OCI-LY7 (cell line): ENCODE measurements at regions not wholly inside any gene's neighbourhood (a gene's known extent, or its start where the extent isn't known, plus 50 kb on each side); places are given as distances from the start of the nearest gene placed in this dataset.

Source experiments
- BruUV-seq: library from RNA; stranded (reverse); fragments of 400-500 nt; replicated peaks from 2 replicates; lab custom pipeline; 2021; lab: Mats Ljungman, UMichigan
- CTCF ChIA-PET: fragments of 300-600 bp; sonication (Branson Sonifier 250); formaldehyde crosslinking; loops from one replicate; lab custom pipeline; 2022; ENCODE audit warnings: antibody characterized with exemption; ENCODE audit not compliant: unreplicated experiment; lab: Charles Lee
- POLR2A ChIA-PET: fragments of 300-600 bp; sonication (Branson Sonifier 250); formaldehyde crosslinking; loops from one replicate; lab custom pipeline; 2022; ENCODE audit warnings: antibody characterized with exemption; lab: Charles Lee
- DNase-seq: peaks from one replicate; pipeline ENCODE4 v3.0.0-alpha.2; 2015; ENCODE audit warnings: low spot score
- H2AFZ ChIP-seq: fragments of 200-600 bp; sonication (generic), shearing (Covaris generic); 2 replicates; pipeline ENCODE4 v1.6.1; 2014; ENCODE audit warnings: mild to moderate bottlenecking, antibody characterized with exemption, low read length, moderate library complexity
- H3K27ac ChIP-seq: fragments of 200-600 bp; sonication (generic); 2 replicates; pipeline ENCODE4 v1.5.1; 2014; ENCODE audit warnings: mixed run types, low read depth, mild to moderate bottlenecking, moderate library complexity, low read length, inconsistent platforms; ENCODE audit not compliant: poor library complexity, severe bottlenecking
- H3K36me3 ChIP-seq: fragments of 200-600 bp; sonication (generic); 2 replicates; pipeline ENCODE4 v1.6.1; 2014; ENCODE audit warnings: mild to moderate bottlenecking, antibody characterized with exemption, low read length, moderate library complexity, mixed read lengths; ENCODE audit not compliant: insufficient read depth
- H3K4me1 ChIP-seq: fragments of 200-600 bp; sonication (generic); 2 replicates; pipeline ENCODE4 v1.5.1; 2014; ENCODE audit warnings: mild to moderate bottlenecking, low read length; ENCODE audit not compliant: insufficient read depth, poor library complexity, severe bottlenecking
- H3K4me2 ChIP-seq: fragments of 200-600 bp; sonication (generic); 2 replicates; pipeline ENCODE4 v1.6.1; 2014; ENCODE audit warnings: mild to moderate bottlenecking, low read length
- H3K4me3 ChIP-seq: fragments of 200-600 bp; sonication (generic); 2 replicates; pipeline ENCODE4 v1.5.1; 2014; ENCODE audit warnings: mild to moderate bottlenecking, low read depth, low read length; ENCODE audit not compliant: poor library complexity, severe bottlenecking
- H3K79me2 ChIP-seq: fragments of 200-600 bp; sonication (generic); 2 replicates; pipeline ENCODE4 v1.6.1; 2016; ENCODE audit warnings: low read depth, mild to moderate bottlenecking, low read length, moderate library complexity, mixed read lengths; ENCODE audit not compliant: insufficient read depth
- H3K9me2 ChIP-seq: fragments of 200-600 bp; sonication (generic); 2 replicates; pipeline ENCODE4 v1.6.1; 2016; ENCODE audit warnings: mild to moderate bottlenecking, low read length, mixed read lengths; ENCODE audit not compliant: insufficient read depth
- H3K9me3 ChIP-seq: fragments of 200-600 bp; sonication (generic); 2 replicates; pipeline ENCODE4 v1.6.1; 2014; ENCODE audit warnings: mild to moderate bottlenecking, mixed run types, low read length, mixed read lengths
- H4K20me1 ChIP-seq: fragments of 200-600 bp; sonication (generic); 2 replicates; pipeline ENCODE4 v1.6.1; 2014; ENCODE audit warnings: mild to moderate bottlenecking, antibody characterized with exemption, low read length, moderate library complexity, mixed read lengths; ENCODE audit not compliant: insufficient read depth
- EZH2phosphoT487 ChIP-seq: fragments of 200-600 bp; sonication (generic); IDR thresholded peaks from 2 replicates; pipeline ENCODE4 v1.6.1; 2018; ENCODE audit warnings: low read depth, borderline replicate concordance, mild to moderate bottlenecking, mixed run types, antibody characterized with exemption, low read length, moderate library complexity, mixed read lengths
- intact Hi-C: fragments of 100-400 bp; cut with micrococcal nuclease; formaldehyde crosslinking; loops from one replicate; pipeline ENCODE4 v1.10.0; 2022; ENCODE audit not compliant: unreplicated experiment
- TF ChIP-seq, protein P1 (sequence below): fragments of 200-600 bp; sonication (generic); conservative IDR thresholded peaks from 2 replicates; pipeline ENCODE4 v1.5.1; 2014; ENCODE audit warnings: mild to moderate bottlenecking, antibody characterized with exemption, low read length, moderate library complexity, mixed read lengths

DNA sequence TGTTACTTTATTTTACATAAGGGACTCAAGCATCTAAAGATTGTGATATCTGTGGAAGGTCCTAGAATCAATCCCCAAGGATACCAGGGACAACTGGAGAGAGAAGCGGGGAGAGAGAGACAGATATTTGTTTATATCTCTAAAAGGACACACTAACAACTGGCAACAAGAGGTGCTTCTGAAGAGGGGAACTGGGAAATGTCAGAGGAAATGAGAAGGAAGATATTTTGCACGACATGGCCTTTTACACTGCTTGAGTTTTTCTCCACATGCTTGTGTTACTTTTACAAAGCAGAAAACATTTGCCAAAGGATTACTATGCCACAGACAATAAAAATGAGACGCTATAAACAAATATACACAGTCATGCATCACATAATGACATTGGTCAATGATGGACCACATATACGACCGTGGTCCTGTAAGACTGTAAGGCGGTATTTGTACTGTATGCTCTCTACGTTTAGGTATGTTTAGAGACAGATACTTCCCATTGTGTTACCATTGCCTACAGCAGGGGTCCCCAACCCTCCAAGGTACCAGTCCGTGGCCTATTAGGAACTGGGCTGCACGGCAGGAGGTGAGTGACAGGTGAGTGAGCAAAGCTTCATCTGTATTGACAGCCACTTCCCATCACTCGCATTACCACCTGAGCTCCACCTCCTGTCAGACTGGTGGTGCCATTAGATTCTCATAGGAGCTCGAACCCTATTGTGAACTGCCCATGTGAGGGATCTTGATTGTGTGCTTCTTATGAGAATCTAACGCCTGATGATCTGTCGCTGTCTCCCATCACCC, 64.6 kb upstream of the PTPN1 start:
- Histone ChIP-seq H3K27ac (no peak overlapping the region), H3K4me1 (peaks cover 10% of the 10 kb centered on the region), H3K9me2 (no peaks in the 10 kb centered on the region), H3K4me2 (no peak overlapping the region), H4K20me1 (no peaks in the 10 kb centered on the region), H3K79me2 (no peaks in the 10 kb centered on the region), H3K9me3 (no peaks in the 10 kb centered on the region), H2AFZ (no peak overlapping the region), H3K4me3 (no peak overlapping the region), H3K36me3 (no peaks in the 10 kb centered on the region)
- intact Hi-C loops, result no loop called here
- POLR2A ChIA-PET, result no interaction called here
- DNase-seq, result no peak
- CTCF ChIA-PET, result no interaction called here
- no TSS peak for BruUV-seq
- no peak for TF ChIP-seq EZH2phosphoT487
- TF ChIP-seq, protein P1, sequence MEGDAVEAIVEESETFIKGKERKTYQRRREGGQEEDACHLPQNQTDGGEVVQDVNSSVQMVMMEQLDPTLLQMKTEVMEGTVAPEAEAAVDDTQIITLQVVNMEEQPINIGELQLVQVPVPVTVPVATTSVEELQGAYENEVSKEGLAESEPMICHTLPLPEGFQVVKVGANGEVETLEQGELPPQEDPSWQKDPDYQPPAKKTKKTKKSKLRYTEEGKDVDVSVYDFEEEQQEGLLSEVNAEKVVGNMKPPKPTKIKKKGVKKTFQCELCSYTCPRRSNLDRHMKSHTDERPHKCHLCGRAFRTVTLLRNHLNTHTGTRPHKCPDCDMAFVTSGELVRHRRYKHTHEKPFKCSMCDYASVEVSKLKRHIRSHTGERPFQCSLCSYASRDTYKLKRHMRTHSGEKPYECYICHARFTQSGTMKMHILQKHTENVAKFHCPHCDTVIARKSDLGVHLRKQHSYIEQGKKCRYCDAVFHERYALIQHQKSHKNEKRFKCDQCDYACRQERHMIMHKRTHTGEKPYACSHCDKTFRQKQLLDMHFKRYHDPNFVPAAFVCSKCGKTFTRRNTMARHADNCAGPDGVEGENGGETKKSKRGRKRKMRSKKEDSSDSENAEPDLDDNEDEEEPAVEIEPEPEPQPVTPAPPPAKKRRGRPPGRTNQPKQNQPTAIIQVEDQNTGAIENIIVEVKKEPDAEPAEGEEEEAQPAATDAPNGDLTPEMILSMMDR, result no peak

GRCh38 chr20:50446351-50447101, 63.7 kb upstream of the PTPN1 start:
- H3K4me3 ChIP-seq, result no peak overlapping the region
- no peaks in the 10 kb centered on the region for H3K36me3 ChIP-seq
- no peak overlapping the region for H3K27ac ChIP-seq
- ChIA-PET POLR2A (no interaction called here), CTCF (no interaction called here)
- H4K20me1 ChIP-seq, result no peaks in the 10 kb centered on the region
- no peaks in the 10 kb centered on the region for H3K79me2 ChIP-seq
- H3K9me3 ChIP-seq, result no peaks in the 10 kb centered on the region
- TF ChIP-seq, protein P1, result no peak
- TF ChIP-seq EZH2phosphoT487, result no peak
- peaks cover 2% of the 10 kb centered on the region for H3K4me1 ChIP-seq
- H3K9me2 ChIP-seq, result no peaks in the 10 kb centered on the region
- no peak overlapping the region for H2AFZ ChIP-seq
- intact Hi-C loops, result no loop called here
- H3K4me2 ChIP-seq, result no peak overlapping the region
- BruUV-seq, result no TSS peak
- DNase-seq, result no peak
